Gastrocnemius medialis (tissue), 4 donors: ENCODE measurements at regions not wholly inside any gene's neighbourhood (a gene's known extent, or its start where the extent isn't known, plus 50 kb on each side); places are given as distances from the start of the nearest gene placed in this dataset.

Source experiments
- ATAC-seq, 2 donors: fragments of 150-250 bp; one replicate each; pipeline ENCODE4 v1.9.1; 2016
- DNase-seq, 2 donors: peaks; one replicate each; pipeline ENCODE4 v3.0.0-alpha.2; 2019
- H3K27ac ChIP-seq, 4 donors: fragments of 200-600 bp; sonication (generic); 1 replicate in 1 of 4; 2 replicates in 3 of 4; pipeline ENCODE4 v1.5.1; 2016 to 2018; ENCODE audit warnings: mild to moderate bottlenecking in 2 of 4, moderate library complexity in 1 of 4
- H3K27me3 ChIP-seq, 3 donors: fragments of 200-600 bp; sonication (generic) in 2 of 3; 1 replicate in 1 of 3; 2 replicates in 2 of 3; pipeline versions ENCODE4 v1.5.1 to v1.6.0; 2016 to 2019; ENCODE audit warnings: mild to moderate bottlenecking in 1 of 3, moderate library complexity in 1 of 3
- H3K36me3 ChIP-seq, 2 donors: fragments of 200-600 bp; sonication (generic) in 1 of 2; one replicate each; pipeline ENCODE4 v1.5.1; 2017 to 2018
- H3K4me1 ChIP-seq, 2 donors: fragments of 200-600 bp; sonication (generic) in 1 of 2; one replicate each; pipeline ENCODE4 v1.5.1; 2016 to 2017; ENCODE audit warnings: mild to moderate bottlenecking in 2 of 2
- H3K4me3 ChIP-seq, 4 donors: fragments of 200-600 bp; sonication (generic) in 3 of 4; 1 replicate in 1 of 4; 2 replicates in 3 of 4; pipeline ENCODE4 v1.5.1; 2016 to 2019; ENCODE audit warnings: mild to moderate bottlenecking in 2 of 4
- H3K9me3 ChIP-seq, 3 donors: fragments of 200-600 bp; sonication (generic) in 2 of 3; 1 replicate in 1 of 3; 2 replicates in 2 of 3; pipeline ENCODE4 v1.5.1; 2016 to 2019
- CTCF ChIP-seq, 5 experiments: fragments of 450-650 bp in 3 of 5; fragments of 200-600 bp in 2 of 5; sonication (generic) in 2 of 5; IDR thresholded peaks in 4 of 5; conservative IDR thresholded peaks in 1 of 5; 1 replicate in 4 of 5; 2 replicates in 1 of 5; pipeline ENCODE4 v1.5.1; 2016 to 2019; ENCODE audit warnings: antibody characterized with exemption in 5 of 5, mild to moderate bottlenecking in 3 of 5, moderate library complexity in 3 of 5
- POLR2A ChIP-seq, 2 donors: fragments of 450-650 bp; IDR thresholded peaks; one replicate each; pipeline ENCODE4 v1.6.1; 2017; ENCODE audit warnings: antibody characterized with exemption in 2 of 2, mild to moderate bottlenecking in 2 of 2, moderate library complexity in 2 of 2
- in situ Hi-C, 4 donors: fragments of 200-750 bp; cut with MboI; loops; one replicate each; pipeline versions ENCODE4 v1.15.0 to v1.8.0; 2017; ENCODE audit warnings: low sequenced_read_pairs in 4 of 4
- intact Hi-C: fragments of 100-400 bp; cut with DNase I; formaldehyde crosslinking; loops from one replicate; pipeline ENCODE4 v1.15.1; 2023; ENCODE audit warnings: low total_unique reads

- no peaks in the 10 kb centered on the region for H3K9me3 ChIP-seq
- intact Hi-C loops, result no loop called here
- H3K4me1 ChIP-seq, result no peaks in the 10 kb centered on the region
- no peak for TF ChIP-seq POLR2A (IDR thresholded peaks at IDR 0.05)
- TF ChIP-seq CTCF (IDR thresholded peaks at IDR 0.05 in 4 of 5, conservative IDR thresholded peaks at IDR 0.05 in 1 of 5), result no peak
- ATAC-seq (no peak), DNase-seq (no peak)
- H3K4me3 ChIP-seq, result no peak overlapping the region
- no peak overlapping the region for H3K27ac ChIP-seq
- in situ Hi-C loops, result no loop called here
- no peaks in the 10 kb centered on the region for H3K36me3 ChIP-seq
- no peaks in the 10 kb centered on the region for H3K27me3 ChIP-seq
These were observed 828.4 kb downstream of the TLR4 start for GRCh38 chr9:118532592-118532991.

GRCh38 chr9:118533101-118533500 lies 828.9 kb downstream of the TLR4 start:
- intact Hi-C loops, result no loop called here
- in situ Hi-C loops, result no loop called here
- ATAC-seq (no peak), DNase-seq (no peak)
- H3K4me1 ChIP-seq, result no peaks in the 10 kb centered on the region
- no peaks in the 10 kb centered on the region for H3K27me3 ChIP-seq
- no peaks in the 10 kb centered on the region for H3K9me3 ChIP-seq
- H3K27ac ChIP-seq, result no peak overlapping the region
- no peaks in the 10 kb centered on the region for H3K36me3 ChIP-seq
- TF ChIP-seq POLR2A (IDR thresholded peaks at IDR 0.05) (no peak), CTCF (IDR thresholded peaks at IDR 0.05 in 4 of 5, conservative IDR thresholded peaks at IDR 0.05 in 1 of 5) (no peak)
- no peak overlapping the region for H3K4me3 ChIP-seq

- H3K9me3 ChIP-seq, result no peaks in the 10 kb centered on the region
- no peaks in the 10 kb centered on the region for H3K4me1 ChIP-seq
- intact Hi-C loops, result no loop called here
- in situ Hi-C loops, result no loop called here
- no peak overlapping the region for H3K27ac ChIP-seq
- H3K27me3 ChIP-seq, result no peaks in the 10 kb centered on the region
- ATAC-seq, result no peak
- DNase-seq, result no peak
- no peak overlapping the region for H3K4me3 ChIP-seq
- TF ChIP-seq POLR2A (IDR thresholded peaks at IDR 0.05) (no peak), CTCF (IDR thresholded peaks at IDR 0.05 in 4 of 5, conservative IDR thresholded peaks at IDR 0.05 in 1 of 5) (no peak)
- H3K36me3 ChIP-seq, result no peaks in the 10 kb centered on the region
These were observed 829.6 kb downstream of the TLR4 start for GRCh38 chr9:118533850-118534249.

GRCh38 chr9:118536153-118536552 lies 832.0 kb downstream of the TLR4 start:
- no peak overlapping the region for H3K4me3 ChIP-seq
- H3K9me3 ChIP-seq, result no peaks in the 10 kb centered on the region
- TF ChIP-seq CTCF (IDR thresholded peaks at IDR 0.05 in 4 of 5, conservative IDR thresholded peaks at IDR 0.05 in 1 of 5) (no peak), POLR2A (IDR thresholded peaks at IDR 0.05) (no peak)
- in situ Hi-C loops (no loop called here), intact Hi-C loops (no loop called here)
- H3K27me3 ChIP-seq, result no peaks in the 10 kb centered on the region
- H3K27ac ChIP-seq, result no peak overlapping the region
- no peaks in the 10 kb centered on the region for H3K36me3 ChIP-seq
- H3K4me1 ChIP-seq, result no peaks in the 10 kb centered on the region
- DNase-seq (no peak), ATAC-seq (no peak)

GRCh38 chr9:118538959-118539358 lies 830.3 kb downstream of the BRINP1 start:
- intact Hi-C loops, result no loop called here
- TF ChIP-seq CTCF (IDR thresholded peaks at IDR 0.05 in 4 of 5, conservative IDR thresholded peaks at IDR 0.05 in 1 of 5) (no peak), POLR2A (IDR thresholded peaks at IDR 0.05) (no peak)
- H3K36me3 ChIP-seq, result no peaks in the 10 kb centered on the region
- no peaks in the 10 kb centered on the region for H3K27me3 ChIP-seq
- DNase-seq, result no peak
- in situ Hi-C loops, result no loop called here
- H3K27ac ChIP-seq, result no peak overlapping the region
- H3K4me1 ChIP-seq, result no peaks in the 10 kb centered on the region
- no peaks in the 10 kb centered on the region for H3K9me3 ChIP-seq
- H3K4me3 ChIP-seq, result no peak overlapping the region
- no peak for ATAC-seq
